ENCODE measurements at regions not wholly inside any gene's neighbourhood (a gene's known extent, or its start where the extent isn't known, plus 50 kb on each side); places are given as distances from the start of the nearest gene placed in this dataset.

DNA sequence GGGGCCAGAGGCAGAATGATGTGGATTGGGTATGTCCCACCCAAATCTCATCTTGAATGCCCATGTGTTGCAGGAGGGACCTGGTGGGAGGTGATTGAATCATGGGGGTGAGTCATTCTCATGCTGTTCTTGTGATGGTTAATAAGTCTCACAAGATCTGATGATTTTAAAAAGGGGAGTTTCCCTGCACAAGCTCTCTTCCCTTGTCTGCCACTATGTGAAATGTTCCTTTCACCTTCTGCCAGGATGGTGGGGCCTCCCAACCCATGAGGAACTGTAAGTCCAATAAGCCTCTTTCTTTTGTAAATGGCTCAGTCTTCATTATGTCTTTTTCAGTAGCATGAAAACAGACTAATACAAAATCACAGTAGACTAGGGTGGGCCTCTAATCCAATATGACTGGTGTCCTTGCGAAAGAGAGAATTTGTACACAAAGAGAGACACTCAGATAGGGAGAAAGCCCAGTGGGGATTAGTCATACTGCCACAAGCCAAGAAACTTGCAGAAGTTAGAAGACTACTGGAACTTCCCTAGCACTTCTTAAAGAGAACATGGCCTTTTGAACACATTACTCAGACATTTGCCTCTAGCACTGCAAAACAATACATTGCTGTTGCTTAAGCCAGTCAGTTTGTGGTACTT, 68.4 kb downstream of the ANXA1 start:
- peak overlapping the region; percentile 7 for H3K4me3 Mint-ChIP-seq
- no peaks in the 10 kb centered on the region for H3K9me3 Mint-ChIP-seq
- DNase-seq (ENCODE audit: low spot score) (no peak), ATAC-seq (peak; percentile 88 to 90)
- no peaks in the 10 kb centered on the region for H3K36me3 Mint-ChIP-seq
- peak overlapping the region; percentile 56 for H3K27ac Mint-ChIP-seq
- peaks cover 6 to 7% of the 10 kb centered on the region in 2 donors for H3K4me1 Mint-ChIP-seq (ENCODE audit: low read depth in 2 of 2)
- H3K27me3 Mint-ChIP-seq, result peaks cover 22 to 38% of the 10 kb centered on the region in 2 donors

DNA sequence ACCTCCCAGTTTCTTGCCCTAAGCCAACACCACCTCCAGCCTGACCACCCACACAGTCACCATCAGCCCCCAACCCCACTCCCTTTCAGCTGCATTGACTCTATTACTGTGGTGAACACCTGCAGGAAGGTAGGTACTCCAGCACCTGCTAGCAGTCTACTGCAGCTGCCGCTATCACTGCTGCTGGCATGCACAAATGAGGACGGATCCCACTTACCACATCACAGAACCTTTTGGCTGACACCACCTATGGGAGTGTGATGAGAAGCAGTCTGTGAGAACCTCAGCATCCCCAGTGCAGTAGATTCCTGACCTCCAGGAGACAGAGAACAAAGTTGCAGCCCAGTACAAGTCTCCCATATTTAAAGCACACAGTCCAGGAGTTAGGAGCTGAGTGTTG, 71.9 kb downstream of the ANXA1 start:
- H3K27ac Mint-ChIP-seq, result no peak overlapping the region
- no peaks in the 10 kb centered on the region for H3K9me3 Mint-ChIP-seq
- DNase-seq (ENCODE audit: low spot score) (no peak), ATAC-seq (no peak)
- H3K36me3 Mint-ChIP-seq, result no peaks in the 10 kb centered on the region
- no peak overlapping the region for H3K4me3 Mint-ChIP-seq
- H3K27me3 Mint-ChIP-seq, result peaks cover 18 to 27% of the 10 kb centered on the region in 2 donors
- H3K4me1 Mint-ChIP-seq (ENCODE audit: low read depth in 2 of 2), result peaks cover 6 to 7% of the 10 kb centered on the region in 2 donors

GRCh38 chr9:73229543-73229942, 77.9 kb downstream of the ANXA1 start:
- peaks cover 3 to 4% of the 10 kb centered on the region in 2 donors for H3K4me1 Mint-ChIP-seq (ENCODE audit: low read depth in 2 of 2)
- H3K27me3 Mint-ChIP-seq, result peaks cover 7 to 11% of the 10 kb centered on the region in 2 donors
- H3K9me3 Mint-ChIP-seq, result no peaks in the 10 kb centered on the region
- no peak overlapping the region for H3K4me3 Mint-ChIP-seq
- no peak for DNase-seq (ENCODE audit: low spot score)
- no peak for ATAC-seq
- no peaks in the 10 kb centered on the region for H3K36me3 Mint-ChIP-seq
- no peak overlapping the region for H3K27ac Mint-ChIP-seq

- Mint-ChIP-seq H3K36me3 (no peaks in the 10 kb centered on the region), H3K4me1 (ENCODE audit: low read depth in 2 of 2) (peaks cover 3 to 4% of the 10 kb centered on the region in 2 donors), H3K27ac (no peak overlapping the region), H3K9me3 (no peaks in the 10 kb centered on the region), H3K27me3 (peaks cover 3 to 4% of the 10 kb centered on the region in 2 donors), H3K4me3 (no peak overlapping the region)
- DNase-seq (ENCODE audit: low spot score) (no peak), ATAC-seq (no peak)
Measured at GRCh38 chr9:73230251-73230650, 78.6 kb downstream of the ANXA1 start.

DNA sequence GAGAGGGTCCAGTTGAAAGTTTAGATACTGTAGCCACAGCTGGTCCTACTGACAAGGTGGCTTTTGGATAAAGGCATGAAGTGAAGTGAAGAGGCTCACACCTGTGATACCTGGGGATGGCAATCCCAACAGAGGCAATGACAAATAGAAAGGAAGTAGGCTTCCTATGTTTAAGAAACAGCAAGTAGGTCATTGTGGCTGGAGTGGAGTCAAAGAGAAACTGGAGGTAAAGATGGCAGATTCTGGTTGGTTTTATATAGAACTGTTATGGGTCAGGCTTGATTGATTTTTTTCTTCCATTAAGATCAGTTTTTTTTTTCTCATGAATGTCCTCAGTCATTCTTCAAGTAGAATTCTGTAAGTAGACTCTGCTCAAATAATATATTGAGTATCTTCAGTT, 79.5 kb downstream of the ANXA1 start:
- peaks cover 4% of the 10 kb centered on the region in 2 donors for H3K27me3 Mint-ChIP-seq
- H3K27ac Mint-ChIP-seq, result no peak overlapping the region

DNA sequence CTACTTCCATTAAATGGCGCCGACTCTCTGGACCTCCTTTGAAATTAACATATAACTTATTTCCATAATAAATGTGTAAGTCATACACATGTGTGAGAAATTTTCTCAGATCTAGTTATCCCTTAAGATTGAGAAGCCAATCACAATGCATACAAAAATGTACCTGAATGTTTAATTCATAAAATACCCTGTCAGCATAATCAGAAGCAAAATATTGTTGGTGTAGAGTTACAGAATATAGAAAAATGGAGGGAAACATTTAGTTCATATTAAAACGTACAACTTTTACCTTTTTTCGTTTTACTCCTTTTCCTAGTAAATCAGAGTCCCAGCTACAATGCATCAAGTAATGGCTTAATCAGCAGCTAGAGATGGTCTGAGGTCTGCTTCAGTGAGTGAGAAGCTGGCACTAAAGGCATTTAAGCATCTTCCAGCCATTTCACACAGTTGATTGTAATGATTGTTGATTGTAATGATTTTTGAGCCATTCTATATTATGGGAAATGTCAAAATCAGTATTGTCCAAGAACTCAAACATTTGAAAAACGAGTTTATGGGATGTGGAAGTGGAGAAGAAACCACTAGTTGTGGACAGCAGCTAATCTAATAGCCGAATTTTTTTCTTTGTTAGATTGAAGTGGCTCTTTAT, 81.8 kb downstream of the ANXA1 start:
- DNase-seq (ENCODE audit: low spot score) (no peak), ATAC-seq (no peak)
- H3K9me3 Mint-ChIP-seq, result no peaks in the 10 kb centered on the region
- no peaks in the 10 kb centered on the region for H3K36me3 Mint-ChIP-seq
- H3K4me3 Mint-ChIP-seq, result no peak overlapping the region
- peaks cover 2 to 19% of the 10 kb centered on the region in 2 donors for H3K27me3 Mint-ChIP-seq
- H3K27ac Mint-ChIP-seq, result no peak overlapping the region
- H3K4me1 Mint-ChIP-seq (ENCODE audit: low read depth in 2 of 2), result peaks cover 3 to 4% of the 10 kb centered on the region in 2 donors

More for the DNA sequence above, 79.5 kb downstream of the ANXA1 start:
- Mint-ChIP-seq H3K4me1 (ENCODE audit: low read depth in 2 of 2) (peaks cover 3 to 4% of the 10 kb centered on the region in 2 donors), H3K9me3 (no peaks in the 10 kb centered on the region), H3K4me3 (no peak overlapping the region), H3K36me3 (no peaks in the 10 kb centered on the region)
- ATAC-seq, result peak in 1 of 2 donors; percentile 53
- DNase-seq (ENCODE audit: low spot score), result no peak

GRCh38 chr9:73234008-73234360, 82.3 kb downstream of the ANXA1 start:
- H3K27ac Mint-ChIP-seq, result no peak overlapping the region
- ATAC-seq (no peak), DNase-seq (ENCODE audit: low spot score) (no peak)
- peaks cover 3 to 4% of the 10 kb centered on the region in 2 donors for H3K4me1 Mint-ChIP-seq (ENCODE audit: low read depth in 2 of 2)
- H3K4me3 Mint-ChIP-seq, result no peak overlapping the region
- H3K36me3 Mint-ChIP-seq, result no peaks in the 10 kb centered on the region
- no peaks in the 10 kb centered on the region for H3K9me3 Mint-ChIP-seq
- H3K27me3 Mint-ChIP-seq, result peaks cover 2 to 19% of the 10 kb centered on the region in 2 donors

- no peak for DNase-seq (ENCODE audit: low spot score)
- Mint-ChIP-seq H3K27ac (no peak overlapping the region), H3K4me3 (no peak overlapping the region), H3K9me3 (no peaks in the 10 kb centered on the region), H3K36me3 (no peaks in the 10 kb centered on the region), H3K27me3 (peaks cover 2 to 23% of the 10 kb centered on the region in 2 donors), H3K4me1 (ENCODE audit: low read depth in 2 of 2) (no peaks in the 10 kb centered on the region)
- no peak for ATAC-seq
Measured at GRCh38 chr9:73237140-73237539, 85.5 kb downstream of the ANXA1 start.

- ATAC-seq, result no peak
- Mint-ChIP-seq H3K36me3 (no peaks in the 10 kb centered on the region), H3K4me1 (ENCODE audit: low read depth in 2 of 2) (no peaks in the 10 kb centered on the region), H3K9me3 (no peaks in the 10 kb centered on the region), H3K27me3 (peaks cover 2 to 23% of the 10 kb centered on the region in 2 donors), H3K4me3 (no peak overlapping the region), H3K27ac (no peak overlapping the region)
- no peak for DNase-seq (ENCODE audit: low spot score)
Measured at GRCh38 chr9:73239570-73240265, 88.1 kb downstream of the ANXA1 start.

GRCh38 chr9:73243078-73243477, 91.4 kb downstream of the ANXA1 start:
- no peak for DNase-seq (ENCODE audit: low spot score)
- Mint-ChIP-seq H3K27me3 (peaks cover 6 to 18% of the 10 kb centered on the region in 2 donors), H3K9me3 (no peaks in the 10 kb centered on the region), H3K4me1 (ENCODE audit: low read depth in 2 of 2) (no peaks in the 10 kb centered on the region), H3K27ac (no peak overlapping the region), H3K36me3 (no peaks in the 10 kb centered on the region), H3K4me3 (no peak overlapping the region)
- ATAC-seq, result no peak

- Mint-ChIP-seq H3K4me3 (no peak overlapping the region), H3K36me3 (no peaks in the 10 kb centered on the region), H3K9me3 (peaks cover 5% of the 10 kb centered on the region), H3K27me3 (peaks cover 0 to 9% of the 10 kb centered on the region in 2 donors), H3K27ac (no peak overlapping the region), H3K4me1 (ENCODE audit: low read depth in 2 of 2) (no peaks in the 10 kb centered on the region)
- DNase-seq (ENCODE audit: low spot score) (no peak), ATAC-seq (no peak)
Measured at GRCh38 chr9:73259086-73259696, 107.5 kb downstream of the ANXA1 start.

DNA sequence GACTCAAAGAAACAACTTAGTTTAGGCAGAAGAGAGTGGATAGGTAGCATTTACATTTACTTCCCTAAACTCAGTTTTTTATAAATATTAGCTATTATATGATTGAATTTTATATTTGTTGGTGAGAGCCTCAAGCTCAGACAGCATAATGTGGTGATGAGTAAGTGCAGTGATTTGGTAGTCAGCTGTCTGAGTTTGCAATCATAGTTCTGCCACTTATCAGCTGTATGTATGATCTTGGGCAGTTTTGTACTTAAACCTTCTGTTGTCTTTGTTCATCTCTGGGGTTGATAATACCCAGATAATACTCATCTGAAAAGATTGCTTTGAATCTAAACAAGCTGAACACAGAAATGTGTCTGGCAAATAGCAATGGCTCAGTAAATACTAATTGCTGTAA, 108.8 kb downstream of the ANXA1 start:
- H3K36me3 Mint-ChIP-seq, result no peaks in the 10 kb centered on the region
- ATAC-seq (no peak), DNase-seq (ENCODE audit: low spot score) (no peak)
- no peaks in the 10 kb centered on the region for H3K4me1 Mint-ChIP-seq (ENCODE audit: low read depth in 2 of 2)
- no peak overlapping the region for H3K27ac Mint-ChIP-seq
- peaks cover 0 to 5% of the 10 kb centered on the region in 2 donors for H3K27me3 Mint-ChIP-seq
- no peak overlapping the region for H3K4me3 Mint-ChIP-seq
- peaks cover 3% of the 10 kb centered on the region for H3K9me3 Mint-ChIP-seq

GRCh38 chr9:73264631-73265030, 113.0 kb downstream of the ANXA1 start:
- ATAC-seq, result no peak
- H3K4me1 Mint-ChIP-seq (ENCODE audit: low read depth in 2 of 2), result no peaks in the 10 kb centered on the region

GRCh38 chr9:73265876-73266275, 114.2 kb downstream of the ANXA1 start:
- Mint-ChIP-seq H3K4me3 (no peak overlapping the region), H3K27ac (no peak overlapping the region), H3K27me3 (no peaks in the 10 kb centered on the region), H3K4me1 (ENCODE audit: low read depth in 2 of 2) (no peaks in the 10 kb centered on the region), H3K9me3 (no peaks in the 10 kb centered on the region), H3K36me3 (no peaks in the 10 kb centered on the region)
- ATAC-seq (no peak), DNase-seq (ENCODE audit: low spot score) (no peak)

More at GRCh38 chr9:73264631-73265030, 113.0 kb downstream of the ANXA1 start:
- Mint-ChIP-seq H3K4me3 (no peak overlapping the region), H3K36me3 (no peaks in the 10 kb centered on the region), H3K27ac (no peak overlapping the region), H3K9me3 (no peaks in the 10 kb centered on the region), H3K27me3 (no peaks in the 10 kb centered on the region)
- DNase-seq (ENCODE audit: low spot score), result no peak

Measured in natural killer cell treated with Interleukin-12 subunit alpha and Interleukin-12 subunit beta and Interleukin-15 and Interleukin-18, amount 100 ng/mL, for 72 hours (primary cell).